Stomach (tissue), 4 donors: ENCODE measurements at regions not wholly inside any gene's neighbourhood (a gene's known extent, or its start where the extent isn't known, plus 50 kb on each side); places are given as distances from the start of the nearest gene placed in this dataset.

Experiments used
- POLR2A ChIP-seq, 4 donors: fragments of 450-650 bp; IDR thresholded peaks; one replicate each; pipeline ENCODE4 v1.6.1; 2016; ENCODE audit warnings: antibody characterized with exemption in 4 of 4, control low read depth in 2 of 4, mild to moderate bottlenecking in 1 of 4, moderate library complexity in 1 of 4
- TF ChIP-seq, protein P1 (sequence below), 7 experiments: fragments of 450-650 bp in 4 of 7; fragments of 200-600 bp in 3 of 7; sonication (generic) in 3 of 7; IDR thresholded peaks; one replicate each; pipeline ENCODE4 v1.5.1; 2016 to 2019; ENCODE audit warnings: antibody characterized with exemption in 7 of 7, control low read depth in 2 of 7, mild to moderate bottlenecking in 1 of 7

GRCh38 chr11:32162351-32162750 is 71.5 kb downstream of the RCN1 start:
- TF ChIP-seq, protein P1, sequence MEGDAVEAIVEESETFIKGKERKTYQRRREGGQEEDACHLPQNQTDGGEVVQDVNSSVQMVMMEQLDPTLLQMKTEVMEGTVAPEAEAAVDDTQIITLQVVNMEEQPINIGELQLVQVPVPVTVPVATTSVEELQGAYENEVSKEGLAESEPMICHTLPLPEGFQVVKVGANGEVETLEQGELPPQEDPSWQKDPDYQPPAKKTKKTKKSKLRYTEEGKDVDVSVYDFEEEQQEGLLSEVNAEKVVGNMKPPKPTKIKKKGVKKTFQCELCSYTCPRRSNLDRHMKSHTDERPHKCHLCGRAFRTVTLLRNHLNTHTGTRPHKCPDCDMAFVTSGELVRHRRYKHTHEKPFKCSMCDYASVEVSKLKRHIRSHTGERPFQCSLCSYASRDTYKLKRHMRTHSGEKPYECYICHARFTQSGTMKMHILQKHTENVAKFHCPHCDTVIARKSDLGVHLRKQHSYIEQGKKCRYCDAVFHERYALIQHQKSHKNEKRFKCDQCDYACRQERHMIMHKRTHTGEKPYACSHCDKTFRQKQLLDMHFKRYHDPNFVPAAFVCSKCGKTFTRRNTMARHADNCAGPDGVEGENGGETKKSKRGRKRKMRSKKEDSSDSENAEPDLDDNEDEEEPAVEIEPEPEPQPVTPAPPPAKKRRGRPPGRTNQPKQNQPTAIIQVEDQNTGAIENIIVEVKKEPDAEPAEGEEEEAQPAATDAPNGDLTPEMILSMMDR (IDR thresholded peaks at IDR 0.05), result no peak
- no peak for TF ChIP-seq POLR2A (IDR thresholded peaks at IDR 0.05)
